T-helper 17 cell (primary cell): ENCODE measurements at regions not wholly inside any gene's neighbourhood (a gene's known extent, or its start where the extent isn't known, plus 50 kb on each side); places are given as distances from the start of the nearest gene placed in this dataset.

ENCODE experiments used
- ATAC-seq: fragments of 150-1000 bp; cut with Tn5 transposase; 2 replicates; pipeline ENCODE4 v1.10.0; 2021; ENCODE audit warnings: mild to moderate bottlenecking, moderate library complexity
- DNase-seq, 3 donors: peaks; one replicate each; pipeline versions ENCODE4 v3.0.0 to v3.0.0-alpha.2; 2020 to 2021
- H3K9me3 ChIP-seq: one replicate; pipeline ENCODE4 v1.7.0; 2013; ENCODE audit warnings: low read length, mild to moderate bottlenecking; ENCODE audit not compliant: control insufficient read depth, poor library complexity, severe bottlenecking
- H3K27ac Mint-ChIP-seq: one replicate; pipeline ENCODE4 v1.8.0; 2022; ENCODE audit warnings: mild to moderate bottlenecking, moderate library complexity, mixed read lengths
- H3K27me3 Mint-ChIP-seq: one replicate; pipeline ENCODE4 v1.8.0; 2022; ENCODE audit warnings: mixed read lengths
- H3K36me3 Mint-ChIP-seq: one replicate; pipeline ENCODE4 v1.8.0; 2022; ENCODE audit warnings: low read depth, mixed read lengths
- H3K4me1 Mint-ChIP-seq: one replicate; pipeline ENCODE4 v1.8.0; 2022; ENCODE audit warnings: mild to moderate bottlenecking, mixed read lengths
- H3K4me3 Mint-ChIP-seq: one replicate; pipeline ENCODE4 v1.8.0; 2022; ENCODE audit warnings: mild to moderate bottlenecking, moderate library complexity, mixed read lengths

- ATAC-seq (no peak), DNase-seq (no peak)
- no peak overlapping the region for H3K4me3 Mint-ChIP-seq
- H3K27me3 Mint-ChIP-seq = peaks cover 78% of the 10 kb centered on the region
- no peaks in the 10 kb centered on the region for H3K9me3 ChIP-seq
- peaks cover 5% of the 10 kb centered on the region for H3K4me1 Mint-ChIP-seq
- peaks cover 2% of the 10 kb centered on the region for H3K36me3 Mint-ChIP-seq
- H3K27ac Mint-ChIP-seq = no peak overlapping the region
Observed at GRCh38 chr7:155360495-155361345, 63.0 kb downstream of the INSIG1 start.

GRCh38 chr7:155361346-155361680, 63.6 kb downstream of the INSIG1 start:
- no peak overlapping the region for H3K27ac Mint-ChIP-seq
- peaks cover 78% of the 10 kb centered on the region for H3K27me3 Mint-ChIP-seq
- no peaks in the 10 kb centered on the region for H3K9me3 ChIP-seq
- H3K4me3 Mint-ChIP-seq = no peak overlapping the region
- ATAC-seq = no peak
- H3K36me3 Mint-ChIP-seq = peaks cover 2% of the 10 kb centered on the region
- H3K4me1 Mint-ChIP-seq = peaks cover 5% of the 10 kb centered on the region
- no peak for DNase-seq

- H3K4me3 Mint-ChIP-seq = no peak overlapping the region
- DNase-seq (no peak), ATAC-seq (no peak)
- peaks cover 75% of the 10 kb centered on the region for H3K27me3 Mint-ChIP-seq
- peaks cover 5% of the 10 kb centered on the region for H3K4me1 Mint-ChIP-seq
- no peaks in the 10 kb centered on the region for H3K9me3 ChIP-seq
- H3K36me3 Mint-ChIP-seq = peaks cover 2% of the 10 kb centered on the region
- H3K27ac Mint-ChIP-seq = no peak overlapping the region
Observed at GRCh38 chr7:155361947-155362346, 64.3 kb downstream of the INSIG1 start.

DNA sequence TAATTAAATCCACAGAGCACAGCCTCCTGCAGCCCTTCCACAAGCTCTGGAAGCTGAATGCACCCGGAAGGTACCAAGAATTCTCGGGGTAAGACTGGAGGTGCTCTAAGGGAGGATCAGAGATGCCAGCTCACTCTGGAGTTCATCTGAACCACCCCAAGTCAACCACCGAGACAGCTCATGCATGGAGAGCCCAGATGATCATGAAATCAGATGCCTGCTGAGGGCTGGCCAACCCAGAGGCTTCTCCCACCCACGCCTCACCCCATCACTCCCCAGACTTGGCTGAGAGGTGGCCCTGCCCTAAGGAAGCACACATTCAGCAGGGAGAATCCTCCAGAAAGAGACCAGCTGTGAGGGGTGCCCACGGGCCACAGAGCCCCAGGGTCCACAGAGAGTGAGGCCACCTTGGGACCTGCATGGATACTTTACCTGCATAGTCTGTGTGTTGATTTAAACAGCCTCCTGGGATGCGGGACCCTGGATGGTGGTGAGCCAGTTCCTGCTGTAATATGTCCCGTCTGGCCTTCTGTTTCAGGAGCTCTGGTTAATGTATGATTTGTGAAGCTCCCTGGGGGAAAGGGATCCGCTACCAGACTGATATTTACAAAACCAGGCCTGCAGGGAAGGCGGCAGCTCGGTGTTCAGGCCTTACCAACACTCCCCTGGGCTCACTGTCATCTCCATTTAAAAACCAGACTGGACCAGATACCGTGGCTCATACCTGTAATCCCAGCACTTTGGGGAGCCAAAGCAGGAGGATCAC, 64.9 kb downstream of the INSIG1 start:
- no peak overlapping the region for H3K4me3 Mint-ChIP-seq
- DNase-seq = no peak
- peaks cover 69% of the 10 kb centered on the region for H3K27me3 Mint-ChIP-seq
- no peaks in the 10 kb centered on the region for H3K9me3 ChIP-seq
- H3K36me3 Mint-ChIP-seq = peaks cover 2% of the 10 kb centered on the region
- no peak overlapping the region for H3K27ac Mint-ChIP-seq
- ATAC-seq = no peak
- H3K4me1 Mint-ChIP-seq = peaks cover 5% of the 10 kb centered on the region

DNA sequence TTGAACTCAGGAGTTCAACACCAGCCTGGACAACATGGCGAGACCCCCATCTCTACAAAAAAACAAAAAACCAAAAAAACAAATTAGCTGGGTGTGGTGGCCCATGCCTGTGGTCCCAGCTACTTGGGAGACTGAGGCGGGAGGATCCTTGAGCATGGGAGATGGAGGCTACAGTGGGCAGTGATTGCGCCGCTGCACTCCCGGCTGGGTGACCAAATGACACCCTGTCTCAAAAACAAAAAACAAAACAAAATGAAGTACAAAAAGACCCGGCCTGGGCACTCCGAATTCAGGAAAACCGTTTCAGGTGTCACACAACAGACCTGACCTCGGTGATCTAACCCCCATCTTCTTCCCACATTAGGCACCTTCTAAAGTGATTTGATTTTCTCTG, 65.5 kb downstream of the INSIG1 start:
- DNase-seq = no peak
- no peak overlapping the region for H3K27ac Mint-ChIP-seq
- H3K27me3 Mint-ChIP-seq = peaks cover 63% of the 10 kb centered on the region
- H3K36me3 Mint-ChIP-seq = peaks cover 2% of the 10 kb centered on the region
- no peaks in the 10 kb centered on the region for H3K9me3 ChIP-seq
- H3K4me1 Mint-ChIP-seq = peaks cover 5% of the 10 kb centered on the region
- no peak for ATAC-seq
- no peak overlapping the region for H3K4me3 Mint-ChIP-seq

DNA sequence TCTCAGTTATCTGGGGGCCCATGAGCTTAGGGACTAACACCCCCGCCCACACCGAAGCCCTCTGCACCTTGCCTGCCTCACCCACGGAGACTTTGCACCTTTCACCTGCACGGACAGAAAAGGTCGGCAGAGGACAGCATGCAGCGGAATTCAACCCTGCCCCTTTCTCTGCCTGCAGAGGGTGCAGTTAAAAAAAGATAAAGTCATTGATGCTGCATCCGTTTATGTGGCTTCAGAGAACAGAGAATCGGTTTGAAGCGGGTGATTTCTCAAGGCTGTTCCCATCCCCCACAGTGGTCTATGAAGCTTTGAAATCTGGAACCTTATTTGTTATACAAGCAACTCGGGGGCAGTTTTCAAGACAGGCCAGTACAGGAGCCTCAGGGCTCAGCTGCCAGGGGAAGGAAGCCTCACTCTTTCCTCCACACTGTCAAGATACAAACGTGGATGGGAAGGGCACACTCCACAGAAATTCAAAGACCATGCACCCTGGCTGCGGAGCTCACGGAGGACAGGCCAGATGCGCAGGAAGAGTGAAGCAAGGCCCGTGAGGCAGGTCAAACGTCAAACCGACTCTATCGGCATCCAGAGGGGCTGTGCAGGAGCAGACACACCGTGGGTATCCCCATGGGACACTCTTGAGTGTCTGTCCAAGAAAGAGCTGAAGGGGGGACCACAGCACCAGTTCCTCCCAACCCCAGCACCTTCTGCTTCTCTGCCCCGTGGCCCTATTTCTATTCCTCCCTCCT, 66.3 kb downstream of the INSIG1 start:
- ATAC-seq (no peak), DNase-seq (no peak)

DNA sequence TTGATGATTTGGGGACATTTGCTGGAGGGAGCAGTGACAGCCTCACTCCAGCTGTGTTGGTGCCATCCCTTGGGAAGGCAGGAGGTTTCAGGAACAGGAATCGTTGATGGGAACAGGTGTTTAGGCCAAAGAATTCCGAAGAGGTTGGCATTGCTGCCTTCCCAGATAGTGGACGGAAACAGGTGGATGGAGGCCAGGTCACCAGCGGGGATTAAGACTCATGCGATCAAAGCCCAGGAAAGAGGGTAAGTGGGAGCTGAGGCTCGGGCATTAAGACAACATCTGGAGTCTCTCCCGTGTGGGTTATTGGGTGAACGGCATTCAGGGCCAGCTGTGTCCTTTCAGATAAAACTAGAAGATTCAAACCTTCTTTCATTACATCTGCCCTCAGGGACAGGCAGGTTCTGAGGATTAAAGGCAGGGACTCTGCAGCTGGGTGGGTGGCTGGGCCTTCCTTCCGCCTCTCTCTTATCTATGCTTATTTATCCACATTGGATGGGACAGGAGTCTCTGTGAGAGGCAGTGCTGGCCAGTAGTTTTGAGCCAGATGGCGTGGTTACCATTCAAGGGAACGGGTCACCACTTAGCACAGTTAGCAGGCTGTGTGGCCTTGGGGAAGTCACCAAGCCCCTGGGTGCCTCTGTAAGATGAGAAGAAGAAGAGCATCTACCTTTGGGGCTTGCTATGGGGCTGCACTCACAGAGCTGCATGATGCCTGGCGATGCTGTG, 67.6 kb downstream of the INSIG1 start:
- no peaks in the 10 kb centered on the region for H3K9me3 ChIP-seq
- no peak overlapping the region for H3K27ac Mint-ChIP-seq
- H3K4me1 Mint-ChIP-seq = peaks cover 5% of the 10 kb centered on the region
- H3K36me3 Mint-ChIP-seq = no peaks in the 10 kb centered on the region
- ATAC-seq (no peak), DNase-seq (no peak)
- no peak overlapping the region for H3K4me3 Mint-ChIP-seq
- peaks cover 69% of the 10 kb centered on the region for H3K27me3 Mint-ChIP-seq

More for the DNA sequence above, 66.3 kb downstream of the INSIG1 start:
- H3K4me1 Mint-ChIP-seq = peaks cover 5% of the 10 kb centered on the region
- peaks cover 65% of the 10 kb centered on the region for H3K27me3 Mint-ChIP-seq
- H3K9me3 ChIP-seq = no peaks in the 10 kb centered on the region
- H3K36me3 Mint-ChIP-seq = peaks cover 2% of the 10 kb centered on the region
- no peak overlapping the region for H3K27ac Mint-ChIP-seq
- H3K4me3 Mint-ChIP-seq = no peak overlapping the region

DNA sequence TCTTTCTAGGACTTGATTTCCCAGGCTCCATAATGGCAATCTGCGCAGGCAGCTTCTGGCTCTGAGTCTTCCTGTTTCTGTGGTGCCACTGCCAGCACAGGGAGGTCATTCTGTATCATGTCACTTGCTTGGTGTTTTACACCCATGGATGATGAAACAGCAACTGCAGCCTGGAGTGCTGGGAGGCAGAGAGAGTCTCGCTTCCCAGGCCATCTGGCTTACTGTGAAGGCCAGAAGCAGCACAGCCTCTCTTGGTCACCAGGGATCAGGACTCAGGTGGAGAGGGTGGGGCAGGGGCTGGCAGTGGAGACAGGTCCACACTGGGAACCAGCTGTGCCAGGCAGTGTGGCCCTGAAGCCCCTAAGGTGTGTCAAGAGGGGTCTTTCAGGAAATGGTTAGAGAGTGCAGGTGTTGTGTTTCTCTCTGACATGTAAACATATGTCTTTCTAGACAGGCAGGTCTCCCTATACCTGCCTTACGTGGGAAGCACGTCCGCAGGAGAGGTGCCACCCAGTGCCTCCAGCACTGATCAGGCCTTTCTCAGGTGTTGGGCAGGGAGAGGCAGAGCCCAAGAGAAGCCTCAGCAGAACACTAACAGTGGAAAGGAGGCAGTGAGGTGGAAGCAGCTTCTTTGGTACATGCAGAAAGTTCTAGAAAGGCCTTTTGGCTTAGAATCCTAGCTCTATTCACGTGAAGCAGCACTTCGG, 71.4 kb downstream of the INSIG1 start:
- H3K36me3 Mint-ChIP-seq = peaks cover 5% of the 10 kb centered on the region
- ATAC-seq (no peak), DNase-seq (no peak)
- H3K4me1 Mint-ChIP-seq = peaks cover 13% of the 10 kb centered on the region
- H3K27ac Mint-ChIP-seq = no peak overlapping the region
- no peak overlapping the region for H3K4me3 Mint-ChIP-seq
- peaks cover 58% of the 10 kb centered on the region for H3K27me3 Mint-ChIP-seq
- no peaks in the 10 kb centered on the region for H3K9me3 ChIP-seq

DNA sequence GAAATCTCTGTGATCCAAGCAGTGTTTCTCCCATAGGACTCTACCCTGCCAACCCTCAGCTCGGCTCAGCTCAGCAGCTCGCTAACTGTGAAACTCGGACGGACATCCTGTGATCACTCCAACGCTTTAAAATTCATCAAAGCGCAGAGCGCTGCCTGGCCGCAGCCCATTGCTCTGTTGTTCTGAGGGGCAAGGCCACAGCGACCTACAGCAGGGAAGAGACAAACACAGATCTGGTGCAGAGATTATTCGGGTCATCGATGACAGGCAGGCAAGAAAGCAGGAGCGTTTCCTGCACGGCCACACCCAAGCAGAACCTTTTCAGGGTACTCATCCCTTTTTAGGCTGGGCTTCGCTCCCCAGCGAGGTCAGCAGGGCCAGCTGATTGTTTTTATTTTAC, 72.1 kb downstream of the INSIG1 start:
- H3K27me3 Mint-ChIP-seq = peaks cover 54% of the 10 kb centered on the region
- no peak overlapping the region for H3K4me3 Mint-ChIP-seq
- H3K36me3 Mint-ChIP-seq = peaks cover 8% of the 10 kb centered on the region

GRCh38 chr7:155371331-155371883, 73.7 kb downstream of the INSIG1 start:
- H3K9me3 ChIP-seq = no peaks in the 10 kb centered on the region
- DNase-seq = no peak
- H3K4me1 Mint-ChIP-seq = peaks cover 27% of the 10 kb centered on the region
- H3K27me3 Mint-ChIP-seq = peaks cover 61% of the 10 kb centered on the region
- H3K4me3 Mint-ChIP-seq = no peak overlapping the region
- ATAC-seq = no peak
- no peak overlapping the region for H3K27ac Mint-ChIP-seq
- H3K36me3 Mint-ChIP-seq = peaks cover 10% of the 10 kb centered on the region

More for the DNA sequence above, 72.1 kb downstream of the INSIG1 start:
- Mint-ChIP-seq H3K4me1 (peaks cover 15% of the 10 kb centered on the region), H3K27ac (no peak overlapping the region)
- ATAC-seq (no peak), DNase-seq (no peak)
- no peaks in the 10 kb centered on the region for H3K9me3 ChIP-seq

GRCh38 chr7:155371884-155372781, 74.5 kb downstream of the INSIG1 start:
- Mint-ChIP-seq H3K27ac (no peak overlapping the region), H3K27me3 (peaks cover 69% of the 10 kb centered on the region), H3K36me3 (peaks cover 10% of the 10 kb centered on the region), H3K4me3 (no peak overlapping the region), H3K4me1 (peaks cover 28% of the 10 kb centered on the region)
- ATAC-seq (no peak), DNase-seq (no peak)
- H3K9me3 ChIP-seq = no peaks in the 10 kb centered on the region
